HG03558 (cell line): ENCODE measurements at regions not wholly inside any gene's neighbourhood (a gene's known extent, or its start where the extent isn't known, plus 50 kb on each side); places are given as distances from the start of the nearest gene placed in this dataset.
"Not testable (repeated sequence)": the region's sequence is repeated elsewhere in the genome, so short reads cannot be mapped to it uniquely, and the experiment has no call there.

Source experiments
- ATAC-seq: cut with Tn5 transposase; IDR thresholded peaks from one replicate; pipeline ENCODE4 v1.9.1; 2021; ENCODE audit warnings: moderate number of reproducible peaks; ENCODE audit not compliant: unreplicated experiment; ENCODE audit errors: extremely low read depth

GRCh38 chr2:145792745-145793144, 1272.8 kb upstream of the ZEB2 start:
- no peak for ATAC-seq

DNA sequence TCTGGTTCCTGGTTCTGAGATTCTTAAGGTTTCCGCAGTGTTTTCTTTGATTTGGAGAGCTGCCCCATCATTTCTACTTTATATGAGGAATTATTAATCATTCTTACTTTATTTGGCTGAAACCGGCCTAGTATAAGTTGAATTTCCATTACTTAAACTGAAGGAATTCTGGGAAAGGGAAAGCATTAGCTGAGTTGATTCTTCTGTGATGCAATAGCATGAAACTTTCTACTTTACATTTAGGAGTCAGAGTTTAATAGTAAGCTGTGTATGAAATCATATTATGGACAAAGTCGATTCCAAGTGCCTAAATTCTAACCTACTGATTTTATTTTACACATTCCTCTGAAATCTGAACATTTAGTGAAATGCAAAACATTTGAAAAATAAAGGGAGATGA, 1269.7 kb upstream of the ZEB2 start:
- ATAC-seq = no peak

GRCh38 chr2:145787597-145788361, 1267.9 kb upstream of the ZEB2 start:
- ATAC-seq = not testable (repeated sequence)

DNA sequence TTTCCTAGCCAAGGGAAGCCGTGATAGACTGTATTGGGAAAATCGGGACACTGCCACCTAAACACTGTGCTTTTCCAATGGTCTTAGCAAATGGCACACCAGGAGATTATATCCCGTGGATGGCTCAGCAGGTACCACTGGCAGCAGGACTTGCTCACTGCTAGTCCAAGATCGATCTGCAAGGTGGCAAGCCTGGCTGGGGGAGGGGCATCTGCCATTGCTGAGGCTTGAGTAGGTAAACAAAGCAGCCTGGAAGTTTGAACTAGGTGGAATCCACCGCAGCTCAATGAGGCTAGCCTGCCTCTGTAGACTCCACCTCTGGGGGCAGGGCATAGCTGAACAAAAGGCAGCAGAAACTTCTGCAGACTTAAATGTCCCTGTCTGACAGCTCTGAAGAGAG, 1262.7 kb upstream of the ZEB2 start:
- not testable (repeated sequence) for ATAC-seq

DNA sequence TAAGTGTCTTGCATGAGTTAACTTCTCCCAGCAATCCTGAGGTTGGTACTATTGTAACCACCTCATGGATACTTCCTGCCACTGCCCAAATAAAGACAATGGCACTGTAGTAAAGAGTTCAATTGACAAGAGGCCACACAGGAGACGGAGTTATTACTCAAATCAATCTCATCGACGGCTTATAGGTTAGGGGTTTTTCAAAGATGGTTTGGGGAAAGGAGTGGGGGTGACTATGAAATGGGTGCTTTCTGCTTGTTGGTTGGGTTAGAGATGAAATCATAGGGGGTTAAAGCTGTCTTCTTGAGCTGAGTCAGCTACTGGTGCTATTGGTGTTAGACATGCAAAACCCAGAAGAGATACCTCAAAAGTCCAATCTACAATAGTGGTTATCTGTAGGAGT, 1258.0 kb upstream of the ZEB2 start:
- no peak for ATAC-seq

GRCh38 chr2:145777297-145777696, 1257.4 kb upstream of the ZEB2 start:
- ATAC-seq = no peak

DNA sequence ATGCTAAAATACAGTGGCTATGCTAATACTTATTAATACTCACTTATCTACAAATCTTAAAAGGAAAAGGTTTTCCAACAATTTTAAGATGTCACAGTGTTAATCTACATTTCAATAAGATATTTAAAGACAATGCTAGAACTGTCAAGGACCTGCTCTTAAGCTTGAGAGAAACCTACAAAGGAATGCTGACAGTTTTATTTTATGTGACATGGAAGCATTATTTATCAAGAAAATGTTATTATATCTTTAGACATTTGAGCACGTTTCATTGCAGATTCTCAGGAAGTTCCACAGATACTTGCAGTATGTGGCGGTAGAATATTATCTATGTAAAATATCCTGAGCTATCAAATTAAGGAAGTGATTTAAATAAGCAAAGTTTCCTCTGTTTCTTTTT, 1255.7 kb upstream of the ZEB2 start:
- ATAC-seq = no peak

- peak; percentile 86 for ATAC-seq
Observed at GRCh38 chr2:145771525-145771924, 1251.6 kb upstream of the ZEB2 start.

GRCh38 chr2:145769011-145769716, 1249.2 kb upstream of the ZEB2 start:
- ATAC-seq = no peak

- ATAC-seq = no peak
Observed at GRCh38 chr2:145765874-145766273, 1246.0 kb upstream of the ZEB2 start.

- no peak for ATAC-seq
Observed at GRCh38 chr2:145764631-145765030, 1244.7 kb upstream of the ZEB2 start.

GRCh38 chr2:145760781-145761649, 1241.1 kb upstream of the ZEB2 start:
- no peak for ATAC-seq

DNA sequence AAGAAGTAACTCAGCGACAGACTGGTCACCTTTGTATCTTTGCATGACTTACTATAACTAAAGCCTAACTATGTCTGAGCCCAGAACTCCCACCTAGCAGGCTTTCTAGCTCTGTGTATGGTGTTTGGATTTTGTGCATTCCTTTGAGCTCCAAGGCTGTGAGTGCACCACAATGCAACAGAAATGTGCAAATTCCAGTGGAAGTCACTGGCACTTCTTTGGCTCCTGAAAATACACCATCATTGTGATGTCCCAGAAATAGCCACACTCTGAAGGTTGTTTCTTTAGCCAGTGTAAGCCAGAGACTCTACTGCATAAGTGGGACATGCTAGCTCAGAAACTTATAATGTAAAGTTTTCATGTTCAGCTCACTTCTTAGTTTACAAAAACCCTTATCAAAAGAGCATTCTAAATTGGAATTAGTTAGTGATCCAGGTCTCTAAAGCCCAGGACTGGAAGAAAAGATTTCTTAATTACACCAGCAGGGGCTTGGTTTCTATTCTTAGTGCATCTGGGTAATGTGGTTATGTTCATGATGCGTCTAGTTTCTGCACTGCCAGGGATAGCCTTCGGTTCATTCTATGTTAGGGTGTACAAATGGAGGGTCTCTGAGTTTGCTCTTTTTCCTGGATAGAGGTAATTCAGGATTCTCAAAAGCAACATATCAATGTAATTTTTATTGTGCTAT, 1239.5 kb upstream of the ZEB2 start:
- ATAC-seq = no peak

DNA sequence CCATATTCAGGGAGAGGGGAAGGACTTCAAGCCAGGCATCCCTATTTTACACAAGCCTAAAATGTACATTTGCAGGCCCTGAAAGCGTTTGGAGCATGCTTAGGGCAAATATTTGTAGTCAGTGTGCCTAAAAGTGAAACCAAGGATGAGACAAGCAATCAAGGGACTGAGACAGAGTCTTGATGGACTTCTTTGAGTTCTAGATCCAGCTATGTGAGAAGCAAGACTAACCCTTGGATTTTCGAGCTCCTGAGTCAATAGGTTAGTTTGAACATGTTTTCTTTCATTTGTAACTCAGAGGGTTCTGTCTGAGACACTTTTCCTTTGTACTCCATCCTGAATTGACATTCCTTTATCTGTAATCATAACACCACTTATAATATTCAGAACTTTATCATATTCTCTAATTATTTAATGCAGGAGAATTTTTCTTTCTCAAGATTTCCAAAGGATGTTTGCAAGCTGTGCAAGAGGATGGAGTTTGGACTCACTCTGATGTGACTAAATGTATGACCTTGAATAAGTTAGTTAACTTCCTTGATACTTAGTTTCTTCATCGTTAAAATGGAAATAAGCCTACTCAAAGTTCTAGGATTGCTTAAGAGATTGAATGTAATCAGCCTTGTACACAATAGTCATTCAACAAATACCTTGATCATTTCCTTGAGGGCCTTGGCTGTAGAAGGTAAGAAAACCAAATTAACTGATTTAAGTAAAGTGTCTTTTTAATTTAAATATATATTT, 1237.8 kb upstream of the ZEB2 start:
- no peak for ATAC-seq

GRCh38 chr2:145755019-145755837, 1235.3 kb upstream of the ZEB2 start:
- ATAC-seq = no peak

DNA sequence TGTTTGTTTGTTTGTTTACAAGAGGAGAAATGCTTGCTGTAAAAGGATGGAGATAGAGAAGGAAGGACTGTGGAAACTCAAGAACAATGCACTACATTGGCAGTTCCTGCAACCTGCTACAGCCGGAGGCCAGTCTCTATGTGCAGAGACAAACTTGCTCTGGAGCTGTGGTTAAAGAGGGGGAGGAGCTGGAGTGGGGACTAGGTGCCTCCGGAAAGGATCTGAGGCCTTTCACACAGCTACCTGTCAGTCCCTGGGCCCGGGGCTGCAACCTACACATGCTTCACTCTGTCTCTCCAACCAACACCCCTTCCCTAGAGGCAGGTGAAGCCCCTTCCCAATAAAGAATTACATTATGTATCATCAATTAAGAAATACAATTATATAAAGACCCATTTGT, 1234.0 kb upstream of the ZEB2 start:
- no peak for ATAC-seq

GRCh38 chr2:145753041-145753608, 1233.2 kb upstream of the ZEB2 start:
- no peak for ATAC-seq

- ATAC-seq = peak; percentile 2
Observed at GRCh38 chr2:145752091-145752806, 1232.3 kb upstream of the ZEB2 start.
